HG03196 (cell line): ENCODE measurements at regions not wholly inside any gene's neighbourhood (a gene's known extent, or its start where the extent isn't known, plus 50 kb on each side); places are given as distances from the start of the nearest gene placed in this dataset.
"Not testable (repeated sequence)": the region's sequence is repeated elsewhere in the genome, so short reads cannot be mapped to it uniquely, and the experiment has no call there.

Experiments
- ATAC-seq: cut with Tn5 transposase; IDR thresholded peaks from one replicate; pipeline ENCODE4 v1.9.1; 2021; ENCODE audit not compliant: unreplicated experiment

DNA sequence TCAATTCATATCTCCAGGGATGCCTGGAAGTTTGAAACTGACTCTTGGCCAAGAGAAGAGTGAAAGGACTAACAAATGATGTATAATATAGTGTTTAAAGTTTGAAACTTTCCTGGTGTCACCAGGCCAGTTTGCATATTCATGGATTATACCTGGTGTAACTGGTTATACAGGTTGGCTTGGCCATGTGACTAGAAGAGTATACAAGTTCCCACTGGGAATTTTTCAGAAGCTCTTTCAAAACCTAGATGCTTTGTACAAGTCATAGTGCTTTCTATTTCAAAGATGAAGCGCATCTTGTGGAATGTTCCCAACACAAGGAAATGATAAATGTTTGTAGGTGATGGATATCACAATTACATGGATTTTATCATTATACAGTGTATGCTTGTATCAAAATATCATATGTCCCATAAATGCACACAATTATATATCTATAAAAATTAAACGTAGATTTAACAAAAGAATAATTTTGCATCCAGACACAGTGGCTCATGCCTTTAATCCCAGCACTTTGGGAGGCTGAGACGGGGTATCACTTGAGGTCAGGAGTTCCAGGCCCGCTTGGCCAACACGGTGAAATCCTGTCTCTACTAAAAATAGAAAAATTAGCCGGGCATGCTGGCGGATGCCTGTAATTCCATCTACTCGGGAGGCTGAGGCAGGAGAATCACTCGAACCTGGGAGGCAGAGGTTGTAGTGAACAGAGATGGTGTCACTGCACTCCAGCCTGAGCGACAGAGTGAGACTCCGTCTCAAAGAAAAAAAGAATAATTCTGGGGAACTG is 1420.2 kb downstream of the GRIK2 start:
- no peak for ATAC-seq

DNA sequence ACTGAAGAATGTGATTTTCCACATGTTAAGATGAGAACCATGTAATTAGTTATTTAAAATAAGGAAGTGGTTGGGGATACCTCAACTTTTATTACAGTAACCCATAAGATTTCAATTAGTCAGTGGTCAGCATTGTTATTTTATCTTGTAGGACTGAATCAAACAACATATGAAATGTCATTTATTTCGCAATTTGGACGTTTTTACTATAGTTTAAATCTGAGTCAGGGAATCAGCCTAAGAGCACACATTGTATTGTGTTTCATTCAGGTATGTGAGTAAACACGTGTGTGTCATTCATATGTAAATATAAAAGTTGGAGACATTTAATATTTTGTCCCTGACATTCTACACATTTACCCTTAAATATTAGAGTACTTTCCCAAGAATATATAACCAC is 1418.7 kb downstream of the GRIK2 start:
- ATAC-seq: no peak

DNA sequence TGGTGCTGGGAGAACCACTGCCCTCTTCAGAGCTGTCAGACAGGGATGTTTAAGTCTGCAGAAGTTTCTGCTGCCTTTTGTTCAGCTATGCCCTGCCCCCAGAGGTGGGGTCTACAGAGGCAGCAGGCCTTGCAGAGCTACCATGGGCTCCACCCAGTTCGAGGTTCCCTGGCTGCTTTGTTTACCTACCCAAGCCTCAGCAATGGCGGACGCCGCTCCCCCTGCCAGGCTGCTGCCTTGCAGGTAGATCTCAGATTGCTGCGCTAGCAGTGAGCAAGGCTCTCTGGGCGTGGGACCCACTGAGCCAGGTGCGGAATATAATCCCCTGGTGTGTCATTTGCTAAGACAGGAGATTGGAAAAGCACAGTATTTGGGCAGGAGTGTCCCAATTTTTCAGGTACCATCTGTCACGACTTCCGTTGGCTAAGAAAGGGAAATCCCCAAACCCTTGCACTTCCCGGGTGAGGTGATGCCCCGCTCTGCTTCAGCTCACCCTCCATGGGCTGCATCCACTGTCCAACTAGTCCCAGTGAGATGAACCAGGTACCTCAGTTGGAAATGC is 1415.5 kb downstream of the GRIK2 start:
- not testable (repeated sequence) for ATAC-seq

DNA sequence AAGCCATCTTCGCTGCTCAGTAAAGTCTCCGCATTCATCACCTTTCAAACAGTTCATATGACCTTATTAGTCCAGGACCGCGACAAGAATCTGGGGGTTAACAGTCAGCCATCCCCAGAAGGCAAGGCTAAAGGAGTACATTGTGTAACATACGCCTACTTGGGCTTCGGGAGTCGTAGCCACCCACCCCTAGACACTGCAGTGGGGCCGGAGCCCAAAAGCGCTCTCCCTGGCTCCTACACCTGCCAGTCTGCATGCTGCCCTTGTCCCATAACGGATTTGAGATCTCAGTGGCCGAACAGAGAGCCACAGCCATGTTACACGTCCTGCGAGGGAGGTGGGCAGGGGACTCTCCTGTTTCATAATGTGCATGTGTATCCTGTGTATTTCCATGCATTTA is 1405.5 kb downstream of the GRIK2 start:
- no peak for ATAC-seq

DNA sequence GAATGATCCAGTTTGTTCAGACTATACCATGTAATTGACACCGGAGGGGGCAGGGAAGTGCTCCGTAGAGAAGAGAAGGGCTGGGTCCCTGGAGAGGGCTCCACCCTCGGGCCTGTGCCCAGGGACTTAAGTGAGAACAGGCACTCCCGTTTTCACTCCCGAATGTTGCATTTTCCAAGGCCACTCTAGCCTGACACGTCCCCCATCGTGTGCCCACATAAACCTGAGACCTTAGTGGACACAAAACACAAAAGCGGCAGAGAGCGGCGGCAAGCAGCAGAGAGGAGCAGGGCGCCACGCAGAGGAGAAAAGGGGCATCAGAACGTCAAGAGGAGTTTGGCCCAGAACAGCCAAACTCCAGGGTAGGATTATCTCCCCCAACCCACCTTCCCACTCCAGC is 1405.1 kb downstream of the GRIK2 start:
- no peak for ATAC-seq

DNA sequence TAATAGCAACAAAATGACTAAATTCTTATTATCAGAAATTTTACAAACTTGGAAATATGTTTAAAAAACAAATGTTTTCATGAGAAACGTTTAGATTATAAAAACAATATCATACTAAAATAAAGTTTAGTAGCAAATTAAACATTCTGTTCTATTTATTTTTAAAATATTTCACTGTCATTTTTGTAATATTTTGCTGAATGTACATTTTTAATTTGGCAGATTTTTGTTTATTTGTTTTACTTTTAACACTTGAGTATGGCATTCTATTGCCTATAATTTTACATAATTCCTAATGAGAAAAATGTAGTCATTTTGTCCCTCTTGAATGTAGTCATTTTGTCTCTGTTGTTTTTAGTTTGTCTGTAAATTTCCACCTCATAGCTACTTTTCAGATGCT is 1400.2 kb downstream of the GRIK2 start:
- no peak for ATAC-seq

DNA sequence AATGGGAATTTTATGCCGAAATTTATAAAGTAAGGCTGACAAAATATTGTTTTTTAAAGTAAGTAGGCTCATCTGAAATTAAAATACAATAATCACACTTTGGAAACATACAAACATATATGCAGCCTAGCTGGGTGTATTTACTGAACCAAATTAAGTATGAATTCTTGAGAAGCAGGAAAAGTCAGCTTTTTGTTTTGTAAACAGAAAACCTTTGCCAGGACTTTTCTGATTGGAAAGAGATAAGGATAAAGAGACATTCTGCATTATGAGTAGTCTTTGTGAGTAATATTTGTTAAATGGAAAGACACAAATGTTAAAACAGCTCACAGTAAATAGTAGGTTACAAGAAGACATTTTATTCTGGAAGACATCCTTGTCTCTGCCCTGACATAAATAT is 1380.8 kb downstream of the GRIK2 start:
- ATAC-seq: no peak

DNA sequence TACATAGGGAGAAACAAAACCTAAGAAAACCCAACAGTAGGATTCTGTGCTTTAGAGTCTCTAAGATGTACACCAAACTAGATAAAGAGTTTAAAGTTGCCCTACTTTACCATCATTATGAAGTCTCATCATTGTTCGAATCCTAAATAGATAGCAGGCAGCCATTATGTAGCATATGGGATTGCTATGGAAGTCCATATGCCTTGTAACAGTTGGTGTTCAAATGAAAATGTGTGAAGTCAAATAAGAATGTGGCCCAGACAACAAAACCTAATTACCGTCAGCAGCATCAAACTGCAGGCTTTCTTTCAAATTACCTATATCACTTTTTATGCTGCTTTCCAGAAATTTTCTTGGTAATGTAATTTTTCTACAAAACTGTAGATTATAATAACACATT is 1380.1 kb downstream of the GRIK2 start:
- no peak for ATAC-seq

DNA sequence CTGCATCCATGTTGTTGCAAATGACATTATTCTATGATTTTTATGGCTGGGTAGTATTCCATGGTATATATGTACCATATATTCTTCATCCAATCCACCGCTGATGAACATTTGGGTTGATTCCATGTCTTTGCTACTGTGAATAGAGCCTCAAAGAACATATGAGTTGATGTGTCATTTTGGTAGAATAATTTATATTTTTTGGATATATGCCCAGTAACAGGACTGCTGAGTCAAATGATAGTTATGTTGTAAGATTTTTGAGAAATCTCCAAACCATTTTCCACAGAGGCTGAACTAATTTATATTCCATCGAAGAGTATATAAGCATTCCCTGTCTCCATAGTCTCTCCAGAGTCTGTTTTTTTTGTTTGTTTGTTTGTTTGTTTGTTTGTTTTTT is 1373.5 kb downstream of the GRIK2 start:
- no peak for ATAC-seq

DNA sequence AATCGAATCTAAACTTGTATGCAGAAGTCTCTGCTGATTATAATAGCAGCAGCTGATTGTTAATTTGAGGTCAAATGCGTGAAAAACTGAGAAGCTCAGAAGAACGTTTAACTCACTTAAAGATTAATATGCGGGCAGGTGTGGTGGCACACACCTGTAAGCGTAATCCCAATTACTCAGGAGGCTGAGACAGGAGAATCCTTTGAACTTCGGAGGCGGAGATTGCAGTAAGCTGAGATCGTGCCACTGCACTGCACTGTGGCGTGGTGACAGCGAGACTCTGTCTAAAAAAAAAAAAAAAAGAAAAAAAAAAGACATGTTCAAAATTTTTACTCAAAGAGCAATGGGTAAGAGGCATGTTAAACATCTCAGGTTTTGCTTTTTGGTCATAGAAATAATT is 1370.8 kb downstream of the GRIK2 start:
- ATAC-seq: no peak

DNA sequence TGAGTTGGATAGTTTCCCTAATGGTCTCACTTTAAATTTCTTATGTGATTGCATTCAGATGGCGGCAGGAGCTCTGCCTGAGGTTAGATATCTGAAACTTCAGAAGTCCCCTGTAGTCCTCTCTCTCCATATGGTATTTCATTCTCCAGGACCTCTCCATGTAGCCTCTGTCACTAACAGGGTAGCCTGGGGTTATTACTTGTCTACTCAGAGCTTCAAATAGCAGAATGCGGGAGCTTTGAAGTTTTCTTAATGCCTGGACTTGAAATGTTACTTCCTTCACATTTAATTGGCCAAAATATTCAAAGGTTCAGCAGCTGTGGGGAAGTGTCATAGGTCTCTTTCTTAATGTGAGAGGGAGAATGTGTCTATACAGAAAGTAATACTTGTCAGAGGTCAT is 1370.4 kb downstream of the GRIK2 start:
- no peak for ATAC-seq

DNA sequence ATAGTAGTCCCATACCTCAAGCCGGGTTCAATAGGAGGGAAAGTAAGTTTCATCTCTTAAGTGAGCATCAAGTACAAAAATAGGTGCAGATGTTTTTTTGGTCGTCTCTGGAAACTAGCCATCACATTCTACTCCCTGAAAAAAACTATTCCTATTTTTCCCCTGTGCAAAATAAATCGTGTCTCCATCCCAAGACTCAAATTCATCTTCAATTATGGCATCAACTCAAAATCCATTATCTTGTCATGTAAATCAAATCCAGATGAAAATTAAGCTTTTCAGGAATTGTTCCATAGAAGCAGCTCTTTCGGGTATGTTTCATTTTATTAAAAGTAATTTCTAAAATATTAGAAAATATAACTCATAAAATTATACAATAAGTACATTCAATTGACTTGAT is 1368.4 kb downstream of the GRIK2 start:
- no peak for ATAC-seq

DNA sequence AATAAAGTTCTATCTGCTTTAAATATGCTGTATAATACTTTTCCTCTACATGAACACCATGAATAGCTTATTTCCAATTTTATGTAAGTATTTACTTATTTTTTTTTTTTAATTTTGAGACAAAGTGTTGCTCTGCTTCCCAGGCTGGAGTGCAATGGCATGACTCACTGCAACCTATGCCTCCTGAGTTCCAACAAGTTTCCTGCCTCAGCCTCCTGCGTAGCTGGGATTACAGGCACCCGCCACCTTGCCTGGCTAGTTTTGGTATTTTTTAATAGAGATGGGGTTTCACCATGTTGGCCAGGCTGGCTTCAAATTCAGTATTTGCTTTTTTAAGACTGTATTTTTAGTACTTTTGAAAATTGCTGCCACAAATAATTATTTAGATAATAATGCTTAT is 1365.9 kb downstream of the GRIK2 start:
- ATAC-seq: no peak

DNA sequence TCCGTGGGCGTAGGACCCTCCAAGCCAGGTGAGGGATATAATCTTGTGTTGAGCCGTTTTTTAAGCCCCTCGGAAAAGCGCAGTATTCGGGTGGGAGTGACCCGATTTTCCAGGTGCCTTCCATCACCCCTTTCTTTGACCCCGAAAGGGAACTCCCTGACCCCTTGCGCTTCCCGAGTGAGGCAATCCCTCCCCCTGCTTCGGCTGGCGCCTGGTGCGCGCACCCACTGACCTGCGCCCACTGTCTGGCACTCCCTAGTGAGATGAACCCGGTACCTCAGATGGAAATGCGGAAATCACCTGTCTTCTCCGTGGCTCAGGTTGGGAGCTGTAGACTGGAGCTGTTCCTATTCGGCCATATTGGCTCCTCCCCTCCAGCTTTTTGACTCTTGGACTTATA is 1365.0 kb downstream of the GRIK2 start:
- not testable (repeated sequence) for ATAC-seq

DNA sequence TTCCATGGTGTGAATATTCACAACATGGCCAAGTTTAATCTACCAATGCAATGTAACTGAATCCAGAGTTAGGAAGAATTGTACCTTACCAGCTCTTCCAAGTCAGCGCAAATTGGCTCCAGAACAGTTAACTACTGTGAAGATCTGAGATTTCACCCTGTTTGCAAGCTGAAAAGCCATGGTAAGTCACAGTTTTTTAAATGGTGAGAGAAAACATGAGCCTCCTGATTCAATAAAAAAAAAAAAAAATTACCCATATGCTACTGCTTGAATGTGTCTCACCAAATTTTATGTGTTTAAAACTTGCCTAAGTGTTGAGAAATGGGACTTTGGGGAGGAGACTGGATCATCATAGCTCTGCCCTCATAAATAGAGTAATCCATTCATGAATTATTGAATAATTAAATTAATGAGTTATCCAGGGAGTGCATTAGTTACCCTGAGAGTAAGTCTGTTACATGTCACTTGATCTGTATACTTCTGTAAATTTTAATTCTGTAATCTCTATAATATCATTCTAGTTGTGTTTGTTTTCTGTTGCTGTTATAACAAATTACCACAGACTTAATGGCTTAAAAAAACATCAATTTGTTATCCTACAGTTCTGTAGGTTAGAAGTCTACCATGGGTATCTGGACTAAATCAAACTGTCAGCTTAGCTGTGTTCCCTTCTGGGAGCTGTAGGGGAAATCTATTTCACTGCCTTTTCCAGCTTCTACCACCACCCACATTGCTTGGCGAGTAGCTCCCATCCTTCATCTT is 1355.9 kb downstream of the GRIK2 start:
- ATAC-seq: no peak

DNA sequence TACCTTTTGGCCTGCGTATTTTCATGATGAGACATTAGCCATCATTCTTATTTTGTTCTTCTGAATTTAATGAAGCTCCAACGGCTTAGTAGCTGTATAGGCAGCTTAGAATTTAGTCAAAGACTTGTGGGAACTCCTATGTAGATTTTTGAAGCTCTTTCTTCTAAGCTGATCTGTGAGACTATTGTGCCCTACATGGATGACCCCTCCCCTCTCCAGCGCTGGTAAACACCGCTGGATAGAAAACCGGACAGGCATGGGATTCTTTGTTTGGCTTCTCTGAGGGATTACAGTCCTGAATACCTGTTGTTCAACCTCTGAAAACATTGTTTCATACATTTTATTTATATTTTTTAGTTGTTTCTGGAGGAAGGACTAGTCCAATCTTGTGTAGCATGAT is 1353.4 kb downstream of the GRIK2 start:
- ATAC-seq: no peak

DNA sequence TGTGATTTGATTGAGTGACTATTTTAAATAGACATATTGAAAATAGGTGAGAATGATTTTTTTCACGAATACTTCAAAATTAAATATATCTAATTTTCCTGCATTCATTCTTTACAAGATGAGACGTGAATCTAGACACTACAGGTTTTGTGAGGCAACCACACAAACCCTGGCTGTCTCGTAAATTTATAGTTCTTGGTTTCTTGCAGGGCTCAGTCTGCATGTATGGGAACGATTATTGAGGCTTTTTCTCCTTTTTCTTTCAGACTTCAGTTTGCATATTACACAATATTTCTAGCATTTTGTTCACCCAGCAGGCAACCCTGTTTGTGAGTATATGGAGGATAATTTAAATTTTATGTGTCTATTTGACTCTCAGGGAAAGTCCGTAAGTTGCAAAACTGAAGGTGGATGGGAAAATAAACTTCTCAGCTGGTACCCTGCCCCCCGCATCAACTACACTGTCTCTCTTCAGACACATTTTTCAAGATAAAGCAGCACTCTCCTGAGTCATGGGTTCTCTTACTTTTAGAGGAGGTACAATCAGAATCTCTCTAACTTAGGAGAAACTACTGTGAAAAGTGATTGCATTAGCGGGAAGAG is 1349.3 kb downstream of the GRIK2 start:
- no peak for ATAC-seq

DNA sequence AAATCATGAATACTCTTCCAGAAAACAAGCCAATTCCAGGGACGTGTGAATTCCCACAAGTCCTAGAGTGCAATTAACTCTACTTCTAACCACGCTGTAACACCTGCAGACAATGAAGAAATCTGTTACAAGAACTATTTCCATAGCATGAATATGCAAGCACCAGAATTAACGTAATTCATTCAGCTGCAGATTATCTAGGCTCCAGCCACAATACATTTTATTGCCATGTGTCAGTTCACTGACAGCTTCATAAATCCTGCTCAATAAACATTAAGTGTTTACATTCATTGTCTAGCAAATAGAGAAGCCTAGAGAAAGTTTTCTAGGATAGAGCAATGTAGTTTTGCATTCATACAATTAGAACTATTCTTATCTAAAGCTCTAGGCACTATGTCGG is 1348.5 kb downstream of the GRIK2 start:
- ATAC-seq: no peak

DNA sequence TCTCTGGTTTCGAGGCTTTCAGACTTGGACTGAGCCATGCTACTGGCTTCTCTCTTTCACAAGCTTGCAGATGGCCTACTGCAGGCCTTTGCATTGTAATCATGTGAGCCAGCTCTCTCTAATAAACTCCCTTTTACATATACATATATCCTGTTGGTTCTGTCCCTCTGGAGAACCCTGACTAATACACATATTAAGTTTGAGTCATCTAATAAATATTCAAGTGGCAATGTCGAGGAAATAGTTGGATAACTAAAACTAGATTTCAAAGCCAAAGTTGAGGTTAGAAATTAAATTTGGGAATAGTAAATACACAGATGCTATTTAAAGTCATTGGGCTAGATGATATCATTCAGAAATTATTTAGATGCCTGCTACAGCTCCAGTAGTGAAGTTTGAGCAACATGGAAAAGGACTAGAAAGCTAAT is 1343.4 kb downstream of the GRIK2 start:
- no peak for ATAC-seq

DNA sequence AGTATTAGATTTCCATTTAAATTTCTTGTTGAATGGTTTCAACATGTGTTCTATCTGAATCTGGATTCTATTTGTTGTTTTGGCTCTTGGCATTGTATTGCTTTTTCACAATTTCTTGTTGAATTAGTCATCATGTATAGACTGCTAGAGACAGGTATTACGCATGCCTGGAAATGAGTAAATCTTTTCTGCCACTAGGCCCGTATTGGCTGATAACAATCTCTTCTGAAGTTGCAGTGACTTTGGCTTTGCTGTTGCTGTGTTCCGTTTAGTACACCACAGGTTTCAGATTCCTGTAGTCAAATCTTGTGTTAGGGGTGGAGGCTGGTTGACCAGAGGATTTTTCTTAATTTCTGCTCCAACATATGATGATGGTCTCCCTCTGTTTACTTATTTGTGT is 1339.4 kb downstream of the GRIK2 start:
- ATAC-seq: no peak

DNA sequence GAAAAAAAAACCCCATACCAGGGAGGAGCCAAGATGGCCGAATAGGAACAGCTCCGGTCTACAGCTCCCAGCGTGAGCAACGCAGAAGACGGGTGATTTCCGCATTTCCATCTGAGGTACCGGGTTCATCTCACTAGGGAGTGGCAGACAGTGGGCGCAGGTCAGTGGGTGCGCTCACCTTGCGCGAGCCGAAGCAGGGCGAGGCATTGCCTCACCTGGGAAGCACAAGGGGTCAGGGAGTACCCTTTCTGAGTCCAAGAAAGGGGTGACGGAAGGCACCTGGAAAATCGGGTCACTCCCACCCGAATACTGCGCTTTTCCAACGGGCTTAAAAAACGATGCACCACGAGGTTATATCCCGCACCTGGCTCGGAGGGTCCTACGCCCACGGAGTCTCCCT is 1328.6 kb downstream of the GRIK2 start:
- not testable (repeated sequence) for ATAC-seq
